ENCODE measurements at regions not wholly inside any gene's neighbourhood (a gene's known extent, or its start where the extent isn't known, plus 50 kb on each side); places are given as distances from the start of the nearest gene placed in this dataset.

DNA sequence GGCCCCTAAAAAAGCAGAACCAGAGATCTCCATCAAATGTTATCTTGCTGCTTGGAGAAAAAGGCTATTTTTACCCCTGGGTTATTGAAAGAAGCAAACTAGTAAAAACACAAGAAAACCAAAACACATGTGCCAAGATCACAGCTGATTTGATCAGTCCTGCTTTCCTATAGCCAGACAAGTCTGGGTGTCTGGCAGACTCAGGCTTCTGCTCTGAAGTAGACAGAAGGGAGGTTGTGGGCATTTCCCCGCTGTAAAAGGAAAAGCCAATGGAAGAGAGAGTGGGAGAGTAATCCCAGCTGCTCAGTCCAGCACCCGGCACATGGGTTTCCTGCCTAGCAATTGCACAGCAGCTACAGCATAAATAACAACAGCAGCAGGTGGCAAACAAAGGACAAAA is 177.9 kb downstream of the PHLDA1 start:
- DNase-seq (ENCODE audit: extremely low spot score), result no peak
- ChIA-PET CTCF (no interaction called here), POLR2A (no interaction called here)
- TF ChIP-seq CTBP1 (IDR thresholded peaks at IDR 0.05; ENCODE audit: borderline replicate concordance), result no peak
- no peak for TF ChIP-seq L3MBTL2 (conservative IDR thresholded peaks at IDR 0.05)
- no peak for TF ChIP-seq SP1 (IDR thresholded peaks at IDR 0.05)
- no peak for TF ChIP-seq ELF4 (IDR thresholded peaks at IDR 0.05)
- no peak for TF ChIP-seq FOXA1 (IDR thresholded peaks at IDR 0.05)
- TF ChIP-seq, protein P1, sequence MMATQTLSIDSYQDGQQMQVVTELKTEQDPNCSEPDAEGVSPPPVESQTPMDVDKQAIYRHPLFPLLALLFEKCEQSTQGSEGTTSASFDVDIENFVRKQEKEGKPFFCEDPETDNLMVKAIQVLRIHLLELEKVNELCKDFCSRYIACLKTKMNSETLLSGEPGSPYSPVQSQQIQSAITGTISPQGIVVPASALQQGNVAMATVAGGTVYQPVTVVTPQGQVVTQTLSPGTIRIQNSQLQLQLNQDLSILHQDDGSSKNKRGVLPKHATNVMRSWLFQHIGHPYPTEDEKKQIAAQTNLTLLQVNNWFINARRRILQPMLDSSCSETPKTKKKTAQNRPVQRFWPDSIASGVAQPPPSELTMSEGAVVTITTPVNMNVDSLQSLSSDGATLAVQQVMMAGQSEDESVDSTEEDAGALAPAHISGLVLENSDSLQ (IDR thresholded peaks at IDR 0.05), result no peak
- no peak for TF ChIP-seq LEF1 (IDR thresholded peaks at IDR 0.05; ENCODE audit: borderline replicate concordance)
- TF ChIP-seq HDGF (IDR thresholded peaks at IDR 0.05; ENCODE audit: borderline replicate concordance), result no peak
- no peak for TF ChIP-seq NFRKB (IDR thresholded peaks at IDR 0.05)
- TF ChIP-seq FOXK2 (IDR thresholded peaks at IDR 0.05), result no peak
- no peak for TF ChIP-seq FOXM1 (IDR thresholded peaks at IDR 0.05; ENCODE audit: borderline replicate concordance)
- TF ChIP-seq BHLHE40 (IDR thresholded peaks at IDR 0.05; ENCODE audit: borderline replicate concordance), result no peak
- TF ChIP-seq ZNF384 (IDR thresholded peaks at IDR 0.05), result no peak
- TF ChIP-seq SUZ12 (IDR thresholded peaks at IDR 0.05), result no peak
- no peak for TF ChIP-seq TARDBP (IDR thresholded peaks at IDR 0.05)

- no peak for DNase-seq (ENCODE audit: extremely low spot score)
- POLR2A ChIA-PET, result no interaction called here
- CTCF ChIA-PET, result no interaction called here
- TF ChIP-seq SUZ12 (IDR thresholded peaks at IDR 0.05) (no peak), TARDBP (IDR thresholded peaks at IDR 0.05) (no peak)
These were observed 178.6 kb downstream of the PHLDA1 start for GRCh38 chr12:75852956-75853355.

DNA sequence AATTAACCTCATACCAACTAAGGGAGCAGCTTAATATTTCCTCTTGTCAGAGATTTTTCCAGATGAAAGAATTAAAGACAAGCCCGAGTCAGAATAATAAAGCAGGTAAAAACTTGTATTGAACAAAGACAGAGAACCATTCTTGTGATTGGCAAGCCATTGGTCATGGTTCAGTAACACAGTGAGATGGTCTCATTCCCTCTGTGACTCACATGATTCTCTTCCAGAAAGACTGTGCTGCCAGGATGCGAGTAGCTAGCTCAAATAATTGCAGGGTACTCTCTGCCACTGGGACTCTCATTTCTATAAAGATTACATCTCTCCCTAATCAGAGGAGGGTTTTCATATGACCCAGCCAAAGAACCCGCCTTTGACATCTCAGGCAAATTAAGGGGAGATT is 179.4 kb downstream of the PHLDA1 start:
- CTCF ChIA-PET, result interaction anchor here (0.6 kb wide), 1 partner anchor 8 kb away, joined by 4 read pairs; no protein-coding TSS in a partner anchor
- TF ChIP-seq FOXA1 (IDR thresholded peaks at IDR 0.05) (no peak), BHLHE40 (IDR thresholded peaks at IDR 0.05; ENCODE audit: borderline replicate concordance) (no peak), ZNF384 (IDR thresholded peaks at IDR 0.05) (no peak), SUZ12 (IDR thresholded peaks at IDR 0.05) (no peak), LEF1 (IDR thresholded peaks at IDR 0.05; ENCODE audit: borderline replicate concordance) (no peak), FOXM1 (IDR thresholded peaks at IDR 0.05; ENCODE audit: borderline replicate concordance) (no peak), HDGF (IDR thresholded peaks at IDR 0.05; ENCODE audit: borderline replicate concordance) (no peak), FOXK2 (IDR thresholded peaks at IDR 0.05) (no peak), ELF4 (IDR thresholded peaks at IDR 0.05) (no peak), CTBP1 (IDR thresholded peaks at IDR 0.05; ENCODE audit: borderline replicate concordance) (no peak), SP1 (IDR thresholded peaks at IDR 0.05) (no peak), NFRKB (IDR thresholded peaks at IDR 0.05) (no peak), TARDBP (IDR thresholded peaks at IDR 0.05) (no peak), L3MBTL2 (conservative IDR thresholded peaks at IDR 0.05) (no peak), ARNT (IDR thresholded peaks at IDR 0.05) (no peak)
- TF ChIP-seq, protein P1 (IDR thresholded peaks at IDR 0.05), result no peak
- DNase-seq (ENCODE audit: extremely low spot score), result no peak
- POLR2A ChIA-PET, result no interaction called here

GRCh38 chr12:75850721-75851462 is 180.7 kb downstream of the PHLDA1 start:
- no peak for DNase-seq (ENCODE audit: extremely low spot score)
- TF ChIP-seq ZNF384 (IDR thresholded peaks at IDR 0.05) (no peak), LEF1 (IDR thresholded peaks at IDR 0.05; ENCODE audit: borderline replicate concordance) (no peak)
- CTCF ChIA-PET, result no interaction called here
- POLR2A ChIA-PET, result no interaction called here

DNA sequence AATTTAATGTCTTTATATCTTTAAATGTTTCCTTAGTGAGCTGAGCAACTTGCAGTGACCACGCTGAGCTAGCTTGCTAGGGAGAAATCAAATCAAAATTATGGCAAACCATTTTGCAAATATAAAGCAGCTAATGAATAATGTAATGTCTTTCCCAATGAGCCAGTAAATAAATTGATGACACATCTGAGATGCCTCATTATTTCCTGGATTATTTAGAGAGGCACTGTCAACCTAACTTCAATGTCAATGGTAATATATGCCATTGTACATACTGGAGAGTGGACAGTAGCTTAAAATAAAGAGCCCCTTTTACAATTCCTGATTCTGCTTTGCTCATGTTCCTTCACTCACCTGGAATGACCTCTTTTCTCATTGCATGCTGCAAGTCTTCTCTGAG is 182.6 kb downstream of the PHLDA1 start:
- CTCF ChIA-PET, result no interaction called here
- POLR2A ChIA-PET, result no interaction called here
- TF ChIP-seq NFRKB (IDR thresholded peaks at IDR 0.05), result no peak
- TF ChIP-seq FOXA1 (IDR thresholded peaks at IDR 0.05), result no peak
- no peak for TF ChIP-seq FOXK2 (IDR thresholded peaks at IDR 0.05)
- no peak for TF ChIP-seq ELF4 (IDR thresholded peaks at IDR 0.05)
- TF ChIP-seq, protein P1 (IDR thresholded peaks at IDR 0.05), result no peak
- no peak for TF ChIP-seq ZNF384 (IDR thresholded peaks at IDR 0.05)
- no peak for TF ChIP-seq ARNT (IDR thresholded peaks at IDR 0.05)
- TF ChIP-seq HDGF (IDR thresholded peaks at IDR 0.05; ENCODE audit: borderline replicate concordance), result no peak
- TF ChIP-seq L3MBTL2 (conservative IDR thresholded peaks at IDR 0.05), result no peak
- TF ChIP-seq SUZ12 (IDR thresholded peaks at IDR 0.05), result no peak
- no peak for TF ChIP-seq TARDBP (IDR thresholded peaks at IDR 0.05)
- TF ChIP-seq BHLHE40 (IDR thresholded peaks at IDR 0.05; ENCODE audit: borderline replicate concordance), result no peak
- TF ChIP-seq CTBP1 (IDR thresholded peaks at IDR 0.05; ENCODE audit: borderline replicate concordance), result no peak
- TF ChIP-seq SP1 (IDR thresholded peaks at IDR 0.05), result no peak
- no peak for TF ChIP-seq LEF1 (IDR thresholded peaks at IDR 0.05; ENCODE audit: borderline replicate concordance)
- no peak for TF ChIP-seq FOXM1 (IDR thresholded peaks at IDR 0.05; ENCODE audit: borderline replicate concordance)
- DNase-seq (ENCODE audit: extremely low spot score), result no peak

- CTCF ChIA-PET, result no interaction called here
- POLR2A ChIA-PET, result no interaction called here
These were observed 183.1 kb downstream of the PHLDA1 start for GRCh38 chr12:75848431-75848925.

More at GRCh38 chr12:75848431-75848925, 183.1 kb downstream of the PHLDA1 start:
- no peak for DNase-seq (ENCODE audit: extremely low spot score)
- TF ChIP-seq FOXM1 (IDR thresholded peaks at IDR 0.05; ENCODE audit: borderline replicate concordance), result no peak
- no peak for TF ChIP-seq BHLHE40 (IDR thresholded peaks at IDR 0.05; ENCODE audit: borderline replicate concordance)
- TF ChIP-seq, protein P1 (IDR thresholded peaks at IDR 0.05), result no peak
- TF ChIP-seq HDGF (IDR thresholded peaks at IDR 0.05; ENCODE audit: borderline replicate concordance), result no peak
- TF ChIP-seq NFRKB (IDR thresholded peaks at IDR 0.05), result no peak
- TF ChIP-seq FOXK2 (IDR thresholded peaks at IDR 0.05), result no peak
- TF ChIP-seq SUZ12 (IDR thresholded peaks at IDR 0.05), result no peak
- no peak for TF ChIP-seq FOXA1 (IDR thresholded peaks at IDR 0.05)
- no peak for TF ChIP-seq ELF4 (IDR thresholded peaks at IDR 0.05)
- TF ChIP-seq ZNF384 (IDR thresholded peaks at IDR 0.05), result no peak
- TF ChIP-seq LEF1 (IDR thresholded peaks at IDR 0.05; ENCODE audit: borderline replicate concordance), result no peak
- no peak for TF ChIP-seq SP1 (IDR thresholded peaks at IDR 0.05)
